ENCODE measurements at regions not wholly inside any gene's neighbourhood (a gene's known extent, or its start where the extent isn't known, plus 50 kb on each side); places are given as distances from the start of the nearest gene placed in this dataset.

GRCh38 chrX:88416965-88417364 lies 330.1 kb upstream of the CPXCR1 start:
- no peak for TF ChIP-seq CTCF (IDR thresholded peaks at IDR 0.05)
- no peaks in the 10 kb centered on the region for H3K4me1 Mint-ChIP-seq (ENCODE audit: low read depth)
- DNase-seq, result no peak
- H3K36me3 Mint-ChIP-seq (ENCODE audit: low read depth), result no peaks in the 10 kb centered on the region
- no peak overlapping the region for H3K4me3 Mint-ChIP-seq
- H3K27ac Mint-ChIP-seq, result no peak overlapping the region
- peaks cover under 1% of the 10 kb centered on the region; the same call in 1 of the 2 replicates for H3K9me3 Mint-ChIP-seq
- no peaks in the 10 kb centered on the region for H3K27me3 Mint-ChIP-seq (ENCODE audit: insufficient read depth)

- no peaks in the 10 kb centered on the region for H3K4me1 Mint-ChIP-seq (ENCODE audit: low read depth)
- no peaks in the 10 kb centered on the region for H3K36me3 Mint-ChIP-seq (ENCODE audit: low read depth)
- H3K27me3 Mint-ChIP-seq (ENCODE audit: insufficient read depth), result no peaks in the 10 kb centered on the region
- peaks cover 5% of the 10 kb centered on the region; the same call in 1 of the 2 replicates for H3K9me3 Mint-ChIP-seq
- no peak for TF ChIP-seq CTCF (IDR thresholded peaks at IDR 0.05)
- H3K4me3 Mint-ChIP-seq, result no peak overlapping the region
- no peak for DNase-seq
- H3K27ac Mint-ChIP-seq, result no peak overlapping the region
These were observed 323.0 kb upstream of the CPXCR1 start for GRCh38 chrX:88424071-88424470.

- no peak for DNase-seq
- Mint-ChIP-seq H3K27me3 (ENCODE audit: insufficient read depth) (no peaks in the 10 kb centered on the region), H3K4me3 (no peak overlapping the region), H3K9me3 (peaks cover 5% of the 10 kb centered on the region; the same call in 1 of the 2 replicates), H3K27ac (no peak overlapping the region), H3K4me1 (ENCODE audit: low read depth) (no peaks in the 10 kb centered on the region), H3K36me3 (ENCODE audit: low read depth) (no peaks in the 10 kb centered on the region)
- no peak for TF ChIP-seq CTCF (IDR thresholded peaks at IDR 0.05)
These were observed 322.5 kb upstream of the CPXCR1 start for GRCh38 chrX:88424541-88424940.

- no peaks in the 10 kb centered on the region for H3K27me3 Mint-ChIP-seq (ENCODE audit: insufficient read depth)
- no peaks in the 10 kb centered on the region for H3K4me1 Mint-ChIP-seq (ENCODE audit: low read depth)
- DNase-seq, result no peak
- peaks cover 5% of the 10 kb centered on the region; the same call in 1 of the 2 replicates for H3K9me3 Mint-ChIP-seq
- no peaks in the 10 kb centered on the region for H3K36me3 Mint-ChIP-seq (ENCODE audit: low read depth)
- peak overlapping the region; percentile 69; the same call in 1 of the 2 replicates for H3K4me3 Mint-ChIP-seq
- no peak; the same call in 1 of the 2 replicates for TF ChIP-seq CTCF (IDR thresholded peaks at IDR 0.05)
- peak overlapping the region; percentile 33; the same call in 1 of the 2 replicates for H3K27ac Mint-ChIP-seq
These were observed 321.3 kb upstream of the CPXCR1 start for GRCh38 chrX:88425739-88426138.

GRCh38 chrX:88437563-88437962 lies 309.5 kb upstream of the CPXCR1 start:
- TF ChIP-seq CTCF (IDR thresholded peaks at IDR 0.05), result no peak
- Mint-ChIP-seq H3K4me3 (no peak overlapping the region), H3K36me3 (ENCODE audit: low read depth) (no peaks in the 10 kb centered on the region), H3K27ac (no peak overlapping the region), H3K9me3 (peaks cover 9% of the 10 kb centered on the region), H3K27me3 (ENCODE audit: insufficient read depth) (no peaks in the 10 kb centered on the region), H3K4me1 (ENCODE audit: low read depth) (no peaks in the 10 kb centered on the region)
- no peak for DNase-seq

- Mint-ChIP-seq H3K27ac (no peak overlapping the region), H3K4me1 (ENCODE audit: low read depth) (no peaks in the 10 kb centered on the region), H3K9me3 (peaks cover 12% of the 10 kb centered on the region), H3K36me3 (ENCODE audit: low read depth) (no peaks in the 10 kb centered on the region), H3K4me3 (no peak overlapping the region), H3K27me3 (ENCODE audit: insufficient read depth) (no peaks in the 10 kb centered on the region)
- DNase-seq, result no peak
- TF ChIP-seq CTCF (IDR thresholded peaks at IDR 0.05), result no peak
These were observed 308.8 kb upstream of the CPXCR1 start for GRCh38 chrX:88438209-88438608.
